Esophagus muscularis mucosa (tissue), 4 donors: ENCODE measurements at regions not wholly inside any gene's neighbourhood (a gene's known extent, or its start where the extent isn't known, plus 50 kb on each side); places are given as distances from the start of the nearest gene placed in this dataset.

Experiments
- EP300 ChIP-seq: sonication (generic); formaldehyde crosslinking; IDR thresholded peaks from one replicate; pipeline ENCODE4 v1.6.1; 2017; ENCODE audit warnings: antibody characterized with exemption
- POLR2A ChIP-seq: fragments of 450-650 bp; IDR thresholded peaks from one replicate; pipeline ENCODE4 v1.6.1; 2017; ENCODE audit warnings: antibody characterized with exemption, moderate library complexity, mild to moderate bottlenecking, low read depth
- POLR2AphosphoS5 ChIP-seq, 2 donors: sonication (generic); formaldehyde crosslinking; IDR thresholded peaks; one replicate each; pipeline ENCODE4 v1.6.1; 2017; ENCODE audit warnings: antibody characterized with exemption in 2 of 2
- TF ChIP-seq, protein P1 (sequence below), 3 experiments: fragments of 200-600 bp in 2 of 3; fragments of 450-650 bp in 1 of 3; sonication (generic) in 2 of 3; IDR thresholded peaks; one replicate each; pipeline ENCODE4 v1.5.1; 2017 to 2019; ENCODE audit warnings: antibody characterized with exemption in 3 of 3, mild to moderate bottlenecking in 2 of 3, moderate library complexity in 1 of 3

DNA sequence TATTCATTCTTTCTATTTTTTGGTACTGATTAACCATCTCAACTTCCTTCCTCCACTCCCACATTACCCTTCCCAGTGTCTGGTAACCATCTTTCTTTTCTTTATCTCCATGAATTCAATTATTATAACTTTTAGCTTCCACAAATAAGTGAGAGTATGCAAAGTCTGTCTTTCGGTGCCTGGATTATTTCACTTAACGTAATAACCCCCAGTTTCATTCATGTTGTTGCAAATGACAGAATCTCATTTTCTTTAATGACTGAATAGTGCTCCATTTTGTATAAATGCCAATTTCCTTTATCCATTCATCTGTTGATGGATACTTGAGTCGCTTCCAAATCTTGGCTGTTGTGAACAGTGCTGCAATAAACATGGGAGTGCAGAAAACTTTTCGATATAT, 940.4 kb downstream of the GLUD2 start:
- TF ChIP-seq, protein P1, sequence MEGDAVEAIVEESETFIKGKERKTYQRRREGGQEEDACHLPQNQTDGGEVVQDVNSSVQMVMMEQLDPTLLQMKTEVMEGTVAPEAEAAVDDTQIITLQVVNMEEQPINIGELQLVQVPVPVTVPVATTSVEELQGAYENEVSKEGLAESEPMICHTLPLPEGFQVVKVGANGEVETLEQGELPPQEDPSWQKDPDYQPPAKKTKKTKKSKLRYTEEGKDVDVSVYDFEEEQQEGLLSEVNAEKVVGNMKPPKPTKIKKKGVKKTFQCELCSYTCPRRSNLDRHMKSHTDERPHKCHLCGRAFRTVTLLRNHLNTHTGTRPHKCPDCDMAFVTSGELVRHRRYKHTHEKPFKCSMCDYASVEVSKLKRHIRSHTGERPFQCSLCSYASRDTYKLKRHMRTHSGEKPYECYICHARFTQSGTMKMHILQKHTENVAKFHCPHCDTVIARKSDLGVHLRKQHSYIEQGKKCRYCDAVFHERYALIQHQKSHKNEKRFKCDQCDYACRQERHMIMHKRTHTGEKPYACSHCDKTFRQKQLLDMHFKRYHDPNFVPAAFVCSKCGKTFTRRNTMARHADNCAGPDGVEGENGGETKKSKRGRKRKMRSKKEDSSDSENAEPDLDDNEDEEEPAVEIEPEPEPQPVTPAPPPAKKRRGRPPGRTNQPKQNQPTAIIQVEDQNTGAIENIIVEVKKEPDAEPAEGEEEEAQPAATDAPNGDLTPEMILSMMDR (IDR thresholded peaks at IDR 0.05) = no peak
- no peak for TF ChIP-seq POLR2AphosphoS5 (IDR thresholded peaks at IDR 0.05)
- TF ChIP-seq EP300 = no peak
- TF ChIP-seq POLR2A = no peak
